ENCODE measurements at regions not wholly inside any gene's neighbourhood (a gene's known extent, or its start where the extent isn't known, plus 50 kb on each side); places are given as distances from the start of the nearest gene placed in this dataset.

GRCh38 chr3:194879126-194879877, 193.6 kb downstream of the FAM43A start:
- TF ChIP-seq LEF1 (IDR thresholded peaks at IDR 0.05; ENCODE audit: borderline replicate concordance) (no peak), HDGF (IDR thresholded peaks at IDR 0.05; ENCODE audit: borderline replicate concordance) (no peak), SUZ12 (IDR thresholded peaks at IDR 0.05) (no peak), FOXM1 (IDR thresholded peaks at IDR 0.05; ENCODE audit: borderline replicate concordance) (no peak)
- TF ChIP-seq, protein P1, sequence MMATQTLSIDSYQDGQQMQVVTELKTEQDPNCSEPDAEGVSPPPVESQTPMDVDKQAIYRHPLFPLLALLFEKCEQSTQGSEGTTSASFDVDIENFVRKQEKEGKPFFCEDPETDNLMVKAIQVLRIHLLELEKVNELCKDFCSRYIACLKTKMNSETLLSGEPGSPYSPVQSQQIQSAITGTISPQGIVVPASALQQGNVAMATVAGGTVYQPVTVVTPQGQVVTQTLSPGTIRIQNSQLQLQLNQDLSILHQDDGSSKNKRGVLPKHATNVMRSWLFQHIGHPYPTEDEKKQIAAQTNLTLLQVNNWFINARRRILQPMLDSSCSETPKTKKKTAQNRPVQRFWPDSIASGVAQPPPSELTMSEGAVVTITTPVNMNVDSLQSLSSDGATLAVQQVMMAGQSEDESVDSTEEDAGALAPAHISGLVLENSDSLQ (IDR thresholded peaks at IDR 0.05) = no peak
